BE2C (cell line): ENCODE measurements at regions not wholly inside any gene's neighbourhood (a gene's known extent, or its start where the extent isn't known, plus 50 kb on each side); places are given as distances from the start of the nearest gene placed in this dataset.
A peak's percentile ranks its signal among the peaks of the same experiment; 100 is the strongest.
"Not testable (repeated sequence)": the region's sequence is repeated elsewhere in the genome, so short reads cannot be mapped to it uniquely, and the experiment has no call there.

ENCODE experiments used
- DNase-seq: peaks from one replicate; pipeline ENCODE4 v3.0.0-alpha.2; 2020
- H3K27me3 ChIP-seq: fragments of 250-450 bp; sonication (Bioruptor Pico); 2 replicates; pipeline ENCODE4 v1.5.1; 2020; ENCODE audit warnings: mild to moderate bottlenecking
- H3K36me3 ChIP-seq: fragments of 250-450 bp; sonication (Bioruptor Pico); 2 replicates; pipeline ENCODE4 v1.5.1; 2020; ENCODE audit warnings: mild to moderate bottlenecking
- H3K4me1 ChIP-seq: fragments of 250-450 bp; sonication (Bioruptor Pico); 2 replicates; pipeline ENCODE4 v1.5.1; 2020
- H3K4me3 ChIP-seq: 2 replicates; pipeline ENCODE4 v1.5.1; 2011; ENCODE audit warnings: low read depth, low read length
- H3K9me3 ChIP-seq: fragments of 250-450 bp; sonication (Bioruptor Pico); 2 replicates; pipeline ENCODE4 v1.5.1; 2020
- TF ChIP-seq, protein P1 (sequence below): IDR thresholded peaks from 2 replicates; pipeline ENCODE4 v1.5.1; 2012; ENCODE audit warnings: mild to moderate bottlenecking, low read depth, low read length

DNA sequence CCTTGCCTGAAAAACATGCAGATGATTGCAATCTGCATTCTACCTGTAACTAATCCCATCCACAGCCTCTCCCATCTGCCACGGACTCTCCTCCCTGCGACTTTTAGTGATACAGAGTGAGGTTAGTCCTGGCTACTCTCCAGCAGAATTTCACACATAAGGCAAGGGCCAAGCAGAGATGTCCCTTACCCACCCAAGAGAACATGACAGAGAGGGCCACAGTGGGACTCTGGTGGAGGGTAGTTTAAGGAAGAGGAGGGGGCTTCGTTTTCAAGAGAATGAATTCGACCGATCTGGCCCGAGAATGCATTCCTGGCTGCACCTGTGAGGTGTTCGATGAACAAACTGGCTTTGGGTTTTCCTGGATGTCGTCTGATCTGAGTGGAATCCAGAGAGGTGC lies 87.5 kb upstream of the SIM2 start:
- Histone ChIP-seq H3K9me3 (no peaks in the 10 kb centered on the region; the same call in 1 of the 2 replicates), H3K36me3 (no peaks in the 10 kb centered on the region), H3K27me3 (peaks cover 16% of the 10 kb centered on the region), H3K4me1 (no peaks in the 10 kb centered on the region), H3K4me3 (no peak overlapping the region)
- DNase-seq = no peak
- TF ChIP-seq, protein P1, sequence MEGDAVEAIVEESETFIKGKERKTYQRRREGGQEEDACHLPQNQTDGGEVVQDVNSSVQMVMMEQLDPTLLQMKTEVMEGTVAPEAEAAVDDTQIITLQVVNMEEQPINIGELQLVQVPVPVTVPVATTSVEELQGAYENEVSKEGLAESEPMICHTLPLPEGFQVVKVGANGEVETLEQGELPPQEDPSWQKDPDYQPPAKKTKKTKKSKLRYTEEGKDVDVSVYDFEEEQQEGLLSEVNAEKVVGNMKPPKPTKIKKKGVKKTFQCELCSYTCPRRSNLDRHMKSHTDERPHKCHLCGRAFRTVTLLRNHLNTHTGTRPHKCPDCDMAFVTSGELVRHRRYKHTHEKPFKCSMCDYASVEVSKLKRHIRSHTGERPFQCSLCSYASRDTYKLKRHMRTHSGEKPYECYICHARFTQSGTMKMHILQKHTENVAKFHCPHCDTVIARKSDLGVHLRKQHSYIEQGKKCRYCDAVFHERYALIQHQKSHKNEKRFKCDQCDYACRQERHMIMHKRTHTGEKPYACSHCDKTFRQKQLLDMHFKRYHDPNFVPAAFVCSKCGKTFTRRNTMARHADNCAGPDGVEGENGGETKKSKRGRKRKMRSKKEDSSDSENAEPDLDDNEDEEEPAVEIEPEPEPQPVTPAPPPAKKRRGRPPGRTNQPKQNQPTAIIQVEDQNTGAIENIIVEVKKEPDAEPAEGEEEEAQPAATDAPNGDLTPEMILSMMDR = no peak

DNA sequence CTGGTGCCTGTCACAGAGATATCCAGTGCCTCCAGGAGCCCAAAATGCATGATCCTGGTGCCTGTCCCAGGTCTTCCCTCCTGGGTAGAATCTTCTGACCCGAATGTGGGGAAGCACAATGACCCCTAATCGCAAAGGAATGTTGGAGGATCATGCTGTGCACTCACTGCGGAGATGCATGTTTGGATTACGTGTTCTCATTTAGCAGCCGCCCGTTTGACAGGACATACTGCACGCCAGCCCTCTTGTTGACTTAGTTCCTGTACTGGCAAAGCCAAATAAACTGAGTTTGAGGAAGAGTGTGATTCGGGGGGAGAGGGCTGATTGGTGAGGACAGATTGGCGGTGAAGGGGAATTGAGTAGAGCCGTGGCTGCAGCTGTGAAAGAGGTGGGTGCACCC lies 85.9 kb upstream of the SIM2 start:
- Histone ChIP-seq H3K4me3 (no peak overlapping the region), H3K4me1 (no peaks in the 10 kb centered on the region), H3K36me3 (no peaks in the 10 kb centered on the region), H3K27me3 (peaks cover 16% of the 10 kb centered on the region), H3K9me3 (no peaks in the 10 kb centered on the region; the same call in 1 of the 2 replicates)
- DNase-seq = no peak
- TF ChIP-seq, protein P1 = no peak

DNA sequence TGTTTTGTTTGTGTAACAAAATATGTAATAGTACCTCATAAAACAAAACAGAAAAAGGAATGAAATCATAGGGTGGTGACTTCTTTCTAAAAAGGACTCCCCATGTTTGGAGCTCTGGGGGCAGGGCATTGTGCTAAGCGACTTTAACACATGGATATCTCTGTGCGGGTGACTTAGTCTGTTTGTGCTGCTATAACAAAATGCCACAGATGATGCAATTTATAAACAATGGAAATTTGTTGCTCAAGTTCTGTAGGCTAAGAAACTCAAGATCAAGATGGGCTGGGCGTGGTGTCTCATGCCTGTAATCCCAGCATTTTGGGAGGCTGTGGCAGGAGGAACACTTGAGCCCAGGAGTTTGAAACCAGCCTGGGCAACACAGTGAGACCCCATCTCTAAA lies 85.4 kb upstream of the SIM2 start:
- H3K4me1 ChIP-seq = no peaks in the 10 kb centered on the region
- no peaks in the 10 kb centered on the region for H3K36me3 ChIP-seq
- TF ChIP-seq, protein P1 = no peak
- H3K4me3 ChIP-seq = no peak overlapping the region
- no peaks in the 10 kb centered on the region; the same call in 1 of the 2 replicates for H3K9me3 ChIP-seq
- H3K27me3 ChIP-seq = peaks cover 16% of the 10 kb centered on the region
- no peak for DNase-seq

DNA sequence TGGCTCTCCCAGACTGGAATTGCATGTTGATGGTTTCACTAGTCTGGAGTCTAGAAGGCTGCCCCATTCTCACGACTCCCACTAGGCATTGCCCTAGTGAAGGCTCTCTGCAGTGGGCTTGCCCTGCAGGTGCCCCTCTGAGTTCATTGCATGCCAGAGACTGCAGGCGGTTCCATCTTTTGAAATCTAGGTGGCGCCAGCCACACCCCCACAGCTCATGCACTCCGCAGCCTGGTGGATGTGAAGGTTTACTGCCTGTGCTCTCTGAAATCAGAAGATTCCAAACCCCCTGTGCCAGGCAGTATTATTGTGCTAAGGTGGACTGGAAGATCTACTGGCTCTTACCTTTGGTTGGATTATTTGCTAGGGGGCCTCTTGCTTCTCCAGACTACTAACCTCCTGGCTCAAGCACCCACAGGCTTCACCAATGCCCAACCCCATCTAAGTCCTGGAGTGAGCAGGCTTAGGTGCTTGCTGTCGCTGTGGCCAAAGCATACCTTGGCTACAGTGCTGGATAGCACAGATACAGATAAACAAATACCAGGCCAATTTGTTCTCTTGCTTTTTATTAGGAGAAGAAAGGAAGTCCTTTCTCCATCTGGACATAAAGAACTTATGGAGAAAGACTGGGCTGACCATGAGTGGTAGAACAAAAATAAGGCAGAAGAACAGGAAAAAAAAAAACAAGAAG lies 83.5 kb upstream of the SIM2 start:
- TF ChIP-seq, protein P1 = peak; percentile 34
- Histone ChIP-seq H3K4me1 (no peaks in the 10 kb centered on the region), H3K27me3 (peaks cover 16% of the 10 kb centered on the region), H3K4me3 (no peak overlapping the region), H3K9me3 (no peaks in the 10 kb centered on the region), H3K36me3 (no peaks in the 10 kb centered on the region)
- no peak for DNase-seq

GRCh38 chr21:36616773-36617172 lies 82.1 kb upstream of the SIM2 start:
- not testable (repeated sequence) for H3K4me1 ChIP-seq, H3K36me3 ChIP-seq, H3K4me3 ChIP-seq, DNase-seq, H3K9me3 ChIP-seq
- peaks cover 11% of the 10 kb centered on the region for H3K27me3 ChIP-seq

GRCh38 chr21:36621794-36622193 lies 77.1 kb upstream of the SIM2 start:
- DNase-seq, H3K4me3 ChIP-seq, H3K36me3 ChIP-seq, H3K27me3 ChIP-seq, H3K4me1 ChIP-seq, H3K9me3 ChIP-seq: not testable (repeated sequence)

- peaks cover 15% of the 10 kb centered on the region for H3K27me3 ChIP-seq
- H3K9me3 ChIP-seq = no peaks in the 10 kb centered on the region
- TF ChIP-seq, protein P1 = no peak
- H3K36me3 ChIP-seq = no peaks in the 10 kb centered on the region
- no peak overlapping the region for H3K4me3 ChIP-seq
- H3K4me1 ChIP-seq = no peaks in the 10 kb centered on the region
- DNase-seq = no peak
Observed at GRCh38 chr21:36624105-36624504, 74.8 kb upstream of the SIM2 start.
